ENCODE measurements at regions not wholly inside any gene's neighbourhood (a gene's known extent, or its start where the extent isn't known, plus 50 kb on each side); places are given as distances from the start of the nearest gene placed in this dataset.
"Not testable (repeated sequence)": the region's sequence is repeated elsewhere in the genome, so short reads cannot be mapped to it uniquely, and the experiment has no call there.

DNA sequence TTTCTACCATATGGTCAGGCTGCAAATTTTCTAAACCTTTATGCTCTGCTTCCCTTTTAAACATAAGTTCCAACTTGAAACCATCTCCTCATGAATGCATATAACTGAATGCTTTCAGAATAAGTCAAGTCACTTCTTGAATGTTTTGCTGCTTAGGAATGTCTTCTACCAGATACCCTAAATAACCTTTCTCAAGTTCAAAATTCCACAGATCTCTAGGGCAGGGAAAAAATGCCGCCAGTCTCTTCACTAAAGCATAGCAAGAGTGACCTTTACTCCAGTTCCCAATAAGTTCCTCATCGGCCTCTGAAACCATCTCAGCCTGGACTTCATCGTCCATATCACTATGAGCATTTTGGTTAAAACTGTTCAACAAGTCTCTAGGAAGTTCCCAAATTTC lies 1011.2 kb upstream of the CITED2 start:
- DNase-seq (ENCODE audit: low spot score), result no peak
- no peaks in the 10 kb centered on the region for H3K36me3 ChIP-seq
- no peak overlapping the region for H3K4me3 ChIP-seq
- no peaks in the 10 kb centered on the region for H3K4me1 ChIP-seq
- H3K27me3 ChIP-seq, result no peaks in the 10 kb centered on the region
- no peak overlapping the region for H3K27ac ChIP-seq
- TF ChIP-seq, protein P1, sequence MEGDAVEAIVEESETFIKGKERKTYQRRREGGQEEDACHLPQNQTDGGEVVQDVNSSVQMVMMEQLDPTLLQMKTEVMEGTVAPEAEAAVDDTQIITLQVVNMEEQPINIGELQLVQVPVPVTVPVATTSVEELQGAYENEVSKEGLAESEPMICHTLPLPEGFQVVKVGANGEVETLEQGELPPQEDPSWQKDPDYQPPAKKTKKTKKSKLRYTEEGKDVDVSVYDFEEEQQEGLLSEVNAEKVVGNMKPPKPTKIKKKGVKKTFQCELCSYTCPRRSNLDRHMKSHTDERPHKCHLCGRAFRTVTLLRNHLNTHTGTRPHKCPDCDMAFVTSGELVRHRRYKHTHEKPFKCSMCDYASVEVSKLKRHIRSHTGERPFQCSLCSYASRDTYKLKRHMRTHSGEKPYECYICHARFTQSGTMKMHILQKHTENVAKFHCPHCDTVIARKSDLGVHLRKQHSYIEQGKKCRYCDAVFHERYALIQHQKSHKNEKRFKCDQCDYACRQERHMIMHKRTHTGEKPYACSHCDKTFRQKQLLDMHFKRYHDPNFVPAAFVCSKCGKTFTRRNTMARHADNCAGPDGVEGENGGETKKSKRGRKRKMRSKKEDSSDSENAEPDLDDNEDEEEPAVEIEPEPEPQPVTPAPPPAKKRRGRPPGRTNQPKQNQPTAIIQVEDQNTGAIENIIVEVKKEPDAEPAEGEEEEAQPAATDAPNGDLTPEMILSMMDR (IDR thresholded peaks at IDR 0.05), result no peak
- H3K9me3 ChIP-seq, result no peaks in the 10 kb centered on the region

DNA sequence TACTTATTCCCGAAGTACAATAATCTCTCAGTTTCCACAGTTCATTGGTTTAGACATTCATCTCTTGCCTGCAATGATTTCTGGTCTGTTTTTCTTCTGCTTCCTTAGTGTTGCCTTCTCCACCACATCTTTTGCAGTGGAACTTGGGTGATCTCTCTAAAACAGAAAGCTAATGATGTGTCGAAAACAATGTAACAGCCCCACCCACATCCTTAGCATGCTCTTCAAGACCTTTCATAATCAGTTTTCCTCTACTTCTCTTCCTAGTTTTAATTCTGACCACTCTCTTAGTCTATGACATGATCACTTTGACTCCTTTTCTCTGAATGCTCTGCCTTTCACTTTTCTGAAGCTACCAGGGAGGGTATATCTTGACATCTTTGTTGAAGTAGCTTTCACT lies 1007.9 kb upstream of the CITED2 start:
- Histone ChIP-seq H3K4me1 (no peaks in the 10 kb centered on the region), H3K9me3 (no peaks in the 10 kb centered on the region), H3K4me3 (no peak overlapping the region), H3K36me3 (no peaks in the 10 kb centered on the region), H3K27ac (no peak overlapping the region), H3K27me3 (no peaks in the 10 kb centered on the region)
- TF ChIP-seq, protein P1 (IDR thresholded peaks at IDR 0.05), result no peak
- no peak for DNase-seq (ENCODE audit: low spot score)

DNA sequence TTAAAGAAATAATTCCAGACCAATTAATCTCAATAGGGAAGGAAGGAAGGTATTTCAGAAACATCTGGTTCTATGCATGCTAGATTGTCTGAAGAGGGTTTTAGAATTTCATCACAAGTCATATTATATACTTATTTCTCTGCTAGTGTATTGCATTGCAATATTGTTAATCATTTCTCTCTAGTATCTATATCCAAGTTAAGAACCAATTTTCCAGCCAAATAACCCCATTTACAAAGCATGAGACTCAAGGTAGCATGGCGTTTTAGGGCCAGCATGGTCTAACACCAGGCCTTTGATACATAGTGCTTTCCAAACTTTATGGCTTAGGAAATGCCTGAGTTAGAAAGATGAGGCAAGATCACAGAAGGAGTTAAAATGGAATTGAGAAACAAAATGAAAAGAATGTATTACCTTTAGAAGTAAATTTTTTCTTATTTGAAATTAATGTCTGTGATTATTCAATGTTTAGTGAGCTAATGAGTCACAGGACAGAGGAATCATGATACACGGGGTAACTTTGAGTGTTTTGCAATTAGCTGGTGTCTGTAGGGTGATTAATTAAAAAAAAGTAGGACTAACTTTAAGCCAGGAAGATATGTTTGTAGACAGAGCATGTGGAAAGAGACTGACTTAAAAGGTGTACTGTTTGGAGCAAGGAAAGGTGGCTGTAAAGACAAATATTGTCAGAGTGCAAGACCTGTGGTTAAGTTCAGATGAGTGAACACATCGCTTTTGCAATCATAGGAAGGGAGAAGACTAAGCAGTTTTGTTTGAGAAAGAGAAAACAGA lies 1006.2 kb upstream of the CITED2 start:
- Histone ChIP-seq H3K4me3 (no peak overlapping the region), H3K4me1 (no peaks in the 10 kb centered on the region), H3K36me3 (no peaks in the 10 kb centered on the region), H3K9me3 (no peaks in the 10 kb centered on the region), H3K27ac (no peak overlapping the region), H3K27me3 (no peaks in the 10 kb centered on the region)
- TF ChIP-seq, protein P1 (IDR thresholded peaks at IDR 0.05), result no peak
- DNase-seq (ENCODE audit: low spot score), result no peak

DNA sequence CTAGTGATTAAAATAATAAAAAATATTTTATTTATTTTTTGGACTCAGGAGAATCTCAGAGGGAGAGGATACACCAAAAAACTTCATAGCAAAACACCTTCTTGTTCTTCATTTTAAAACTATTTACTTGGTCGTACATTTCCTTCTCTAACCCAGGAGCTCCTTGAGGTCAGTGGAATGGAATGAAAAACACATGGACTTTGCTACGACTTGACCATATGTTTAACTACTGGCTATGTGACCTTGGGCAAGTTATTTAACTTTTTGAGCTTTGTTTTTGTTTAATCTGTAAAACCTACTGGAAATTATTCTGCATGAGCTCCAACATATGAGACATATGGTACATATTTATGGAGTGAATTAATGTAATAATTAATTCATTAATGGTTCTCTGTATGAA lies 1005.5 kb upstream of the CITED2 start:
- DNase-seq (ENCODE audit: low spot score), result no peak
- H3K9me3 ChIP-seq, result no peaks in the 10 kb centered on the region
- TF ChIP-seq, protein P1 (IDR thresholded peaks at IDR 0.05), result no peak
- H3K27me3 ChIP-seq, result no peaks in the 10 kb centered on the region
- H3K4me3 ChIP-seq, result no peak overlapping the region
- H3K27ac ChIP-seq, result no peak overlapping the region
- H3K36me3 ChIP-seq, result no peaks in the 10 kb centered on the region
- H3K4me1 ChIP-seq, result no peaks in the 10 kb centered on the region

DNA sequence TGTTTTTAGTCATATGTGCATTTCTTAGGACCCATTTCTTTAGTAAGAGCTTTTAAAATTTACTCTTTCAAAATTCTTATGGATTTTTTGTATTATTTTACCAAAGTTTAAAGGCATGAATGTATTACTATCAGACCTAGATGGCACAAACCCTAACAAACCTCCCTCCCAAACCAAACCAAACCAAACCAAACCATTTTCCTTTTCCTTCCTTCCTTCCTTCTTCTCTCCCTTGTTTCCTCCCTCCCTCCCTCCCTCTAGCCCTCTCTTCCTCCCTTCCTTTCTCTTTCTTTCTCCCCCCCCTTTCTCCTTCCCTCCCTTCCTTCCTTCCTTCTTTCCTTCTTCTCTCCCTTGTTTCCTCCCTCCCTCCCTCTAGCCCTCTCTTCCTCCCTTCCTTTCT lies 1001.8 kb upstream of the CITED2 start:
- TF ChIP-seq, protein P1 (IDR thresholded peaks at IDR 0.05), result no peak
- no peaks in the 10 kb centered on the region for H3K27me3 ChIP-seq
- no peaks in the 10 kb centered on the region for H3K36me3 ChIP-seq
- no peak for DNase-seq (ENCODE audit: low spot score)
- H3K4me3 ChIP-seq, result no peak overlapping the region
- H3K27ac ChIP-seq, result no peak overlapping the region
- H3K4me1 ChIP-seq, result no peaks in the 10 kb centered on the region
- no peaks in the 10 kb centered on the region for H3K9me3 ChIP-seq

DNA sequence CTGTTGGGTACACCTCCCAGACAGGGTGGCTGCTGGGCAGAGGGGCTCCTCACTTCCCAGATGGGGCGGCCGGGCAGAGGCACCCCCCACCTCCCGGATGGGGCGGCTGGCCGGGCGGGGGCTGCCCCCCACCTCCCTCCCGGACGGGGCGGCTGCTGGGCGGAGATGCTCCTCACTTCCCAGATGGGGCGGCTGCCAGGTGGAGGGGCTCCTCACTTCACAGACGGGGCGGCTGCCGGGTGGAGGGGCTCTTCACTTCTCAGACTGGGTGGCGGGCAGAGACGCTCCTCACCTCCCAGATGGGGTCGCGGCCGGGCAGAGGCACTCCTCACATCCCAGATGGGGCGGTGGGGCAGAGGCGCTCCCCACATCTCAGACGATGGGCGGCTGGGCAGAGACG lies 999.3 kb upstream of the CITED2 start:
- not testable (repeated sequence) for H3K9me3 ChIP-seq; H3K4me1 ChIP-seq; H3K27ac ChIP-seq; H3K4me3 ChIP-seq; H3K27me3 ChIP-seq; H3K36me3 ChIP-seq; DNase-seq (ENCODE audit: low spot score)

All from right atrium auricular region (tissue), 2 donors.